ENCODE measurements at regions not wholly inside any gene's neighbourhood (a gene's known extent, or its start where the extent isn't known, plus 50 kb on each side); places are given as distances from the start of the nearest gene placed in this dataset.

- no peak for TF ChIP-seq YY1 (IDR thresholded peaks at IDR 0.05; ENCODE audit: low read depth, low read length)
- TF ChIP-seq SIN3A (conservative IDR thresholded peaks at IDR 0.05 in 1 of 2, IDR thresholded peaks at IDR 0.05 in 1 of 2; ENCODE audit: low read depth in 1 of 2, low read length in 2 of 2), result no peak
- TF ChIP-seq RNF2 (IDR thresholded peaks at IDR 0.05; ENCODE audit: borderline replicate concordance, low read depth, low read length, missing control alignments, poor library complexity, severe bottlenecking), result no peak
- TF ChIP-seq EZH2 (IDR thresholded peaks at IDR 0.05; ENCODE audit: low read depth, low read length, severe bottlenecking), result no peak
- TF ChIP-seq CTCF (IDR thresholded peaks at IDR 0.05; ENCODE audit: control extremely low read depth in 1 of 3, insufficient read depth in 1 of 3, low read depth in 1 of 3, low read length in 3 of 3), result no peak
- no peak for TF ChIP-seq POLR2AphosphoS5 (IDR thresholded peaks at IDR 0.05; ENCODE audit: low read depth, low read length)
- TF ChIP-seq EGR1 (IDR thresholded peaks at IDR 0.05; ENCODE audit: borderline replicate concordance, low read depth, low read length), result no peak
- TF ChIP-seq SIRT6 (IDR thresholded peaks at IDR 0.05; ENCODE audit: low read length), result no peak
- TF ChIP-seq POLR2A (IDR thresholded peaks at IDR 0.05; ENCODE audit: control extremely low read depth in 1 of 2, low read depth in 2 of 2, low read length in 2 of 2), result no peak
- no peak for TF ChIP-seq CHD2 (IDR thresholded peaks at IDR 0.05; ENCODE audit: low read length)
- no peak for TF ChIP-seq RXRA (IDR thresholded peaks at IDR 0.05; ENCODE audit: insufficient read depth, low read depth, low read length)
- TF ChIP-seq CHD1 (IDR thresholded peaks at IDR 0.05; ENCODE audit: low read depth, low read length), result no peak
- no peak for TF ChIP-seq TAF1 (IDR thresholded peaks at IDR 0.05; ENCODE audit: low read depth, low read length)
- TF ChIP-seq RBBP5 (IDR thresholded peaks at IDR 0.05; ENCODE audit: borderline replicate concordance, low read depth, low read length), result no peak
Observed at GRCh38 chr5:109990723-109991359, 301.1 kb downstream of the MAN2A1 start.
